CD4-positive, alpha-beta T cell treated with Interleukin-2 at 100 ng/mL for 4 hours (primary cell): ENCODE measurements at regions not wholly inside any gene's neighbourhood (a gene's known extent, or its start where the extent isn't known, plus 50 kb on each side); places are given as distances from the start of the nearest gene placed in this dataset.
"Not testable (repeated sequence)": the region's sequence is repeated elsewhere in the genome, so short reads cannot be mapped to it uniquely, and the experiment has no call there.

Experiments used
- DNase-seq: peaks from one replicate; pipeline ENCODE4 v3.0.0-alpha.2; 2020; ENCODE audit warnings: low spot score

DNA sequence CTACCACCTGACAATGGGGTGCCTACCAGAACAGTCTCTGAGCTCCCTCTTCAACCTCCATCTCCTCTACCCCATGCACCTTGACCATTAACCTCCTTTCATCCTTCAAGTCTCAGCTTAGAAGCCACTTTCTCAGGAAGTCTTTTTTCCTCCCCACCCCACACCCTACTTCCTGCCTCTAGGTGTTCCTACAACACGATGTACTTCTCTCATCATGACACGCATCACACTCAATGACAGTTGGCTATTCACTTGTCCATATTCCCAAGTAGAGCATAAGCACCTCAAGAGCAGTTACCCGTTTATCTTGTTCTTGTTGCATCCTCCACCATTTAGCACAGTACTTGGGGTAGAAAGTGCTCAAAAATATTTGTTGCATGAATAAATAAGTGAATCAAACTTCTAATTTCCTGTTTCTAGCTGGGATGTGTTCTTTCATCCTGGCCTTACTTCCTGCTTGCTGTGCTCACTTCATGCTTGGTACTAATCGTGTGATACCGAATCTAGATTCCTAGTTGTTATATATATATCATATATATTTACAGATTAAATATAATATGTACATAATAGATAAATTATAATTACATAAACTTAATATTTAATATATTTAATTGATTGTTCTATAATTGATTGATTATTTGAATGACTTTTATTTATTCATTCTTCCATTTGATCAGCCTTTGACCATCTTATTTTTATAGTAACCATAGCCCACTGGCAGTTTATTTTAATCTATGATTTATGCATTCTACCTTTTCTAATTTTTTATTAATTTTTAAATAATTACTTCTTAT, 177.5 kb upstream of the TMEM45B start:
- DNase-seq, result no peak

- no peak for DNase-seq
Measured at GRCh38 chr11:129639300-129639699, 176.3 kb upstream of the TMEM45B start.

GRCh38 chr11:129640671-129641070, 175.0 kb upstream of the TMEM45B start:
- DNase-seq, result no peak

DNA sequence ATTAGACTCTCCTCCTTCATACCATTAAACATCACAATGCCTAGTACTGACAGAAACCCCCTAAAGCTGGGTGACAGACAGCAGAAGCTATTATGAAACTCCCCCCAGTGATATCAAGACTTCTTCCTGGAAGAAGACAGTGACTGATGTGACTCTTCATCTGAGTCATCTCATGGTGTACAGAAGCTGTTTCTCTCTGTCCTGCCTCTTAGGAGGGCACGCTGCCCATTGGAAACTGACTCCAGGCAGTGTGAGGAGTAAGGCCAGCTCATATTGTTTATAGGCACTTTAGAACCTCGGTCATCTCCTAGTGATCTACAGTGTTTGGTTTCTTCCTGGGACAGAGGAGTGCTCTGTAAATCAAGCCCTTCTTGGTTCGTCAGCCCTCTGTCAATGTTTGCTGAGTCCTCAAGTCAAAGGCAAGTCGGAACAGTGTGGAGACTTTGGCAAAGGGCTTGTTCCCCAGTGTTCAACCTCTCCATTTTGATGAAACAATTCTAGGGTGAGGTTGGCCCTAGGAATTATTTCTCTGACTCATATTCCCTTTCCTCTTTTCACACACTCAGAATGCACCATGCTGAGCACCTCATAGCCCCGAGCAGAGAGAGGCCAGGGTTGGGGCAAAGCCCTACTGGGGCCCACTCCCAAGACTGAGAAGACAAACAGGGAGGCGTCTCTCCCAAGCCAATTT, 172.5 kb upstream of the TMEM45B start:
- DNase-seq, result no peak

GRCh38 chr11:129644326-129644725, 171.3 kb upstream of the TMEM45B start:
- DNase-seq, result no peak

GRCh38 chr11:129645943-129646342, 169.7 kb upstream of the TMEM45B start:
- no peak for DNase-seq

- not testable (repeated sequence) for DNase-seq
Measured at GRCh38 chr11:129650044-129650443, 165.6 kb upstream of the TMEM45B start.

DNA sequence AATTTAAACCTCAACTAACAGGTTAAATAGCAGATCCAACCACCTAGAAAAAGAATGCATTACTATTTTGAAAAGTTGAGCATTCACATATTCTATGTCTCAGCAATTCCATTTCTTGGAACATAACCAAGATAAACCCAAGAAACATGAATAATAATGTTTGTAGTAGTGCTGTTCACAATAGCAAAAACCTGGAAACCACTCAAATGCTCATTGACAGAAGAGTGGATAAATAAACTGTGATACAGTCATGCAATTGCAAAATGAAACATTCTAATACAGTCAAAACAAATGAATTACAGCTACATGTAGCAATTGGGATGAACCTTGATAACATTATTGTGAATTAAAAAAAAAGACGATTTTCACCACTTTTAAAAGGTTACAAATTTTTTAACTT, 162.8 kb upstream of the TMEM45B start:
- no peak for DNase-seq

DNA sequence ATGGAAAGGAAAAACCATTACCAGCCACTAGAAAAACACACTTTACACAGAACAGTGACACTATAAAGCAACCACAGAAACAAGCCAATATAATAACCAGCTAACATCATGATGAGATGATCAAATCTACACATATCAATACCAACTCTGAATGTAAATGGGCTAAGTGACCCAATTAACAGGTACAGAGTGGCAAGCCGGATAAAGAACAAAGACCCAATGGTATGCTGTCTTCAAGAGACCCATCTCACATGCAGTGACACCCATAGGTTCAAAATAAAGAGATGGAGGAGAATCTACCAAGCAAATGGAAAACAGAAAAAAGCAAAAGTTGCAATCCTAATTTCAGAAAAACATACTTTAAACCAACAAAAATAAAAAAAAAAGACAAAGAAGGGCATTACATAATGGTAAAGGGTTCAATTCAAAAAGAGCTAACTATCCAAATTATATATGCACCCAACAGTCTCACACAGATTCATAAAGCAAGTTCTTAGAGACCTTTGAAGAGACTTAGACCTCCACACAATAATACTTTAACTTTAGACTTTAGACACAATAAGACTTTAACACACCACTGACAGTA, 160.3 kb upstream of the TMEM45B start:
- DNase-seq, result no peak

DNA sequence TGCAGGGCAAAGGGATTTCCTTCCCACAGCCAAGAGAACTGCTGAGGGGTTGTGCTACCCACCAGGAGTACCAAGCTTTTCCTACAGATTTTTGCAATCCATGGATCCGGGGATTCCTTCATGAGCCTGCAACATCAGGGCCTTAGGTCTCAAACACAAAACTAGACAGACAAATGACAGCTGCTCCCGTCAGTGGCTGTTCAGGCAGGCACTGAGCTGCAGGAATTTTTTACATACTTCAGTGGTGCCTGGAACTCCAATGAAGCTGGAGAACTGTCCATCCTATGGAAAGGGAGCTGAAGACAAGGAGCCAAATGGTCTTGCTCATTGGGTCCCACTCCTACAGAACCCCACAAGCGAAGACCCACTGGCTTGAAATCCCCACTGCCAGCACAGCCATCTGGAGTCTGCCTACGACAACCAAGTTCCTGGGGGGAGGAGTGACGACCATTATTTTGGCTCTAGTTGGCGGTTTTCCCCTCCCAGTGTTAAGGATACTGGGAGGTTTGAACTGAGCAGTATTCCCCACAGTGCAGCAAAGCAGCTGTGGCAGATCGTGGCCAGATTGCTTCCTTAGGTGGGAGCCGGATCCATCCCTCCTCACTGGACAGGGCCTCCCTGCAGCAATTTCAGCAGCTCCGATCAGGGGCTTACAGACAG, 157.7 kb upstream of the TMEM45B start:
- no peak for DNase-seq

DNA sequence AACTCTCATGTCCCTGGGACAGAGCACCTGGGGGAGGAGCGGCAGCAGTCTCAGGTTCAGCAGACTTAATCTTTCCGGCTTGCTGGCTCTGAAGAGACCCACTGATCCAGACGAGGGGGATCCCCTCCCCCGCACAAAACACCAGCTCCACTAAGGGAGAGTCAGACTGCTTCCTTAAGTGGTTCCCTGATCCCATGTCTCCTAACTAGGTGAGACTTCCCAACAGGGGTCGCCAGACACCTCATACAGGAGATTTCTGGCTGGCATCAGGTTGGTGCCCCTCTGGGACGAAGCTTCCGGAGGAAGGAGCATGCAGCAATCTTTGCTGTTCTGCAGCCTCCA, 157.2 kb upstream of the TMEM45B start:
- no peak for DNase-seq

- no peak for DNase-seq
Measured at GRCh38 chr11:129680907-129681306, 134.7 kb upstream of the TMEM45B start.

DNA sequence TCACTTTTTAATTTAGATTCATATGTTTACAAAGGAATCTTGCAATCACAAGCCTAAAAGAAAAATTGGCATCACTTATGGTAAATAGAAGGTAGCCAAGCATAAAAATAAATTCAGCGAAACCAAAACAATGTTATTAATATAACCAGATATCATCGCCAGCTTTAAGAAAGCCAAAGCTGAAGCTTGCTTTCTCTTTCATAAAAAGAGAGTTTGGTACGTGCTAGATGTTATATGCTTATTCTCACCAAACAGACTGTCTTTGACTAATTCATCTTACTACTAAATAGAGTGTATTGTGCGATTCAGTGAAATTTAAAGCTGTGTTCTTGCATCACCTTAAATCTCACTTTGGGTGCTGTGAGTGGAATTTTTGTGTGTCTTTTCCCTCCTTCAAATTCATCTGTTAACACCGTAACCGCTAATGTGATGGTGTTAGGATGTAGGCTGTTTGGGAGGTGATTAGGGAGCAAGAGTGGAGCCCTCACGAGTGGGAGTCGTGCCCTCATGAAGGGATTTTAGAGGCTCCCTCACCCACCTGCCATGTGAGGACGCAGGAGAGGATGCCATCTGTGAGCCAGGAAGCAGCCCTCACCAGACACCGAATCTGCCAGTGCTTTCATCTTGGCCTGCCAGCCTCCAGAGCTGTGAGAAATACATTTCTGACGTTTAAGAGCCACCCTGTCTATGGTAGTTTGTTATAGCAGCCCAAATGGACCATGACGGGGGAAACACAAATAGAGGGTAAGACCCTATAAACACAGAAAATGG, 134.1 kb upstream of the TMEM45B start:
- DNase-seq, result no peak

DNA sequence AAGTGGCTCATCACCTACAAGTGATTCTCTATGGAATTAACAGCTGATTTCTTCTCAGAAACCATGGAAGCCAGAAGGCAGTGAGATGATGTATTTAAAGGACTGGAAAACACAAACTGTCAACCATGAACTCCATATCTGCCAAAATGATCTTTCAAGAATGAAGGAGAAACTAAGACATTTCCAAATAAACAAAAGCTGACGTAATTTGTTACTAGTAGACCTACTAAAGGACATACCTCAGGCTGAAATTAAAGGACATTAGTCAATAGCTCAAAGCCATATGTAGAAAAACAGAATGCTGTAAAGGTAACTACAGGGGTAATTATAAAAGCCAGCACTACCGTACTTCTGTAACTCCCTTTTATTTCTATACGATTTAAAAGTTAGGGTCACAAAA, 129.4 kb upstream of the TMEM45B start:
- no peak for DNase-seq

DNA sequence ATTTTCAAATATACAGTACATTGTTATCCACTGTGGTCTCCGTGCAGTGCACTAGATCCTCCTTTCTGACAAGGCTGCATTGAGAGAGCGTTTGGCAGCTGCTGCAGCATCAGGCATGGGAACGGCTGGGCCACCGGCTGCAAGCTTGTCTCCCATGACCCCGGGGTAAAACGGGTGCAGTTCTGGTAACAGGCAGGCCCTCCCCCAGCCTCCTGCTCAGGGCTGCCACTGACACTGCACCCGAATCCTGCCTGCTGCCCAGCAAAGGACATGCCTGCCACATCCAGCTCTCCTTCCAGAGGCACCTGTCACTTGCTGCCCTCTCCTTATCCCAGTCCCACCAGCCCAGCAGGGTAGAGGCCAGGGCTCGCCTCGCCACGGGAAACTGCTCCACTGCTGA, 124.5 kb upstream of the TMEM45B start:
- no peak for DNase-seq

DNA sequence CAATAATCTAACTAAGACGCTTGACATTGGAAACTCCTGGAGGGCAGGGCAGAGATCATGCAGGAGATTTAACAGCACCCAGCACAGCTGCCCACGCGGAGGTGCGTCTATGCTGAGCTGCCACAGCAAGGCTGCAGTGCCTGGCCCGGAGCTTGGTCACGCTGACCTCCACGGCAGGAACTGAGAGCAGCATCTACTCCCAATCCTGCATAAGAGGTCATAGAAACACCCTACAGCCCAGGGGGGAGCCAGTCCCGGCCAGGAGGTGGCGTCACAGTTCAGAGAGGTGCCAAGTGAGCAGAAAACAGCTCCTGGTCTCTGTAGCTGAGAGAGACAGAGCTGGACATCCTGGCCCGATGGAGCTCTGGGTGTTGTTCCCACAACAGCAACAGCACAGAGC, 121.1 kb upstream of the TMEM45B start:
- no peak for DNase-seq

- DNase-seq, result no peak
Measured at GRCh38 chr11:129694966-129695365, 120.7 kb upstream of the TMEM45B start.

- peak; percentile 47 for DNase-seq
Measured at GRCh38 chr11:129695571-129696308, 119.9 kb upstream of the TMEM45B start.

DNA sequence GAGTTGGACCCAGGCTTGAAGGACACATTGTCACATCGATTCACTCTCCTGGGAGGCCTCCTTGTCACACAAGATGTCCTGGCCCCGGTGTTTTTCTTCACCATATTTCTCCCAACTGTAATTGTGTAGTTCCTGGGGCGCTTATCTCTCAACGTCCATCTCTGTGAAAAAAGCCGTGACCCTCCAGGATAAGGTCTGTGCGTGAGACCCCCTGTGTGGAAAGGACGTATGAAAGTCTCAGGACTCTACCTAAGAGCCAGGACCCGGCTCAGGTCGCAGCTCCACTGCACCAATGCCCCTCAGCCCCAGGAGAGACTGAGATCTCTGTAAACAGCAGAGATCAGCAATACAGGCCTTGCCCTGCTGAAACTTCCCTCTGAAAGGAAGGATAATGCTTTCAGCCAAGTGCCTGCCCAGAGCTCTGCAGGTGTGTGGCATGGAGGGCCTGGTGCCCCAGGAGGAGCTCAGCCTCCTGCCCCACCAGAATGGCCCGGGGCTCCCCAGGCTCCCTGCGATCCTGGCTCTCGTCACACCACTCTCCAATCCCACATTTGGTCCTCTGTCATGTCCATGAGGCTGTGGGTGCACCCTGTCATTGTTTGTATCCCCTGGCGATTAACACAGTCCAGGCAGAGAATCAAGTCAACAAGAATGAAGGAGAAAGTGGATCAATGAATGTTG, 119.2 kb upstream of the TMEM45B start:
- DNase-seq, result no peak

- DNase-seq, result no peak
Measured at GRCh38 chr11:129698212-129698611, 117.4 kb upstream of the TMEM45B start.
